ENCODE measurements at regions not wholly inside any gene's neighbourhood (a gene's known extent, or its start where the extent isn't known, plus 50 kb on each side); places are given as distances from the start of the nearest gene placed in this dataset.

GRCh38 chr6:53728570-53729194 is 63.1 kb upstream of the KLHL31 start:
- Histone ChIP-seq H3K36me3 (ENCODE audit: insufficient read depth, low read length) (no peaks in the 10 kb centered on the region), H3K4me1 (ENCODE audit: insufficient read depth, low read length, poor library complexity, severe bottlenecking) (no peaks in the 10 kb centered on the region), H4K20me1 (ENCODE audit: insufficient read depth, low read length) (no peaks in the 10 kb centered on the region), H3K27ac (ENCODE audit: low read depth, low read length, poor library complexity, severe bottlenecking) (no peak overlapping the region), H2AFZ (ENCODE audit: low read length) (no peak overlapping the region), H3K79me2 (ENCODE audit: insufficient read depth, low read depth, low read length) (no peaks in the 10 kb centered on the region), H3K9me3 (ENCODE audit: low read length) (no peaks in the 10 kb centered on the region), H3K9me2 (ENCODE audit: insufficient read depth, low read length) (no peaks in the 10 kb centered on the region), H3K4me3 (ENCODE audit: low read depth, low read length, poor library complexity, severe bottlenecking) (no peak overlapping the region), H3K4me2 (ENCODE audit: low read length) (no peak overlapping the region)
- TF ChIP-seq CTCF (conservative IDR thresholded peaks at IDR 0.05; ENCODE audit: low read length) (peak; percentile 88), EZH2phosphoT487 (IDR thresholded peaks at IDR 0.05; ENCODE audit: borderline replicate concordance, low read depth, low read length) (no peak)
- DNase-seq (ENCODE audit: low spot score) = peak; percentile 33
- BruUV-seq (replicated peaks) = no TSS peak
- intact Hi-C loops (cut with micrococcal nuclease; ENCODE audit: unreplicated experiment) = loop anchor here (1.0 to 10.0 kb wide), 2 partner anchors 232 to 574 kb away; no protein-coding TSS in a partner anchor
- CTCF ChIA-PET (ENCODE audit: unreplicated experiment) = interaction anchor here (1.1 kb wide), 1 partner anchor 11 kb away, joined by 3 read pairs; no protein-coding TSS in a partner anchor
- POLR2A ChIA-PET = interaction anchor here (0.9 kb wide), 1 partner anchor 36 kb away, joined by 3 read pairs; no protein-coding TSS in a partner anchor

DNA sequence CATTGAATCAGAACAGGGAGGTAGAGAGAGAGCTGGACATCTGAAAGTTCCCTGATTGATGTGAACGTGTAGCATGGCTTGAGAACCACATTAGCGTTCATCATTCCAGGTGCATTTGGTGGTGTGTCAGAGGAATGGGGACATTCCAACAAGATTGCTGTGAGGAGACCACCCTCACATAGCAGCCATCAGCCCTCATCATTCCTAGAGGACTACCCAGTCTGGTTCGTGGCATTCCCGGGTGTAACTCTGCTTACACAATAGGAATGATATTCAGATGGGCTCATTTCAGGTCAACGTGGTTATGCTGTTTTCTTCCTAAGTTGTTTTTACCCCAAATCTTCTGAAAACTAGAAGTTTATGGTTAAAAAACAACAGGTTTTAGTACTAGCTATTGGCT is 62.2 kb upstream of the KLHL31 start:
- BruUV-seq (replicated peaks) = no TSS peak
- Histone ChIP-seq H3K4me3 (ENCODE audit: low read depth, low read length, poor library complexity, severe bottlenecking) (no peak overlapping the region), H3K9me2 (ENCODE audit: insufficient read depth, low read length) (no peaks in the 10 kb centered on the region), H4K20me1 (ENCODE audit: insufficient read depth, low read length) (no peaks in the 10 kb centered on the region), H3K79me2 (ENCODE audit: insufficient read depth, low read depth, low read length) (no peaks in the 10 kb centered on the region), H3K27ac (ENCODE audit: low read depth, low read length, poor library complexity, severe bottlenecking) (no peak overlapping the region), H3K9me3 (ENCODE audit: low read length) (no peaks in the 10 kb centered on the region), H3K4me2 (ENCODE audit: low read length) (no peak overlapping the region), H3K4me1 (ENCODE audit: insufficient read depth, low read length, poor library complexity, severe bottlenecking) (no peaks in the 10 kb centered on the region), H3K36me3 (ENCODE audit: insufficient read depth, low read length) (no peaks in the 10 kb centered on the region), H2AFZ (ENCODE audit: low read length) (no peak overlapping the region)
- ChIA-PET POLR2A (no interaction called here), CTCF (ENCODE audit: unreplicated experiment) (interaction anchor here (1.1 kb wide), 1 partner anchor 10 kb away, joined by 3 read pairs; no protein-coding TSS in a partner anchor)
- no peak for DNase-seq (ENCODE audit: low spot score)
- intact Hi-C loops (cut with micrococcal nuclease; ENCODE audit: unreplicated experiment) = loop anchor here (1.0 to 10.0 kb wide), 2 partner anchors 231 to 573 kb away; no protein-coding TSS in a partner anchor
- TF ChIP-seq CTCF (conservative IDR thresholded peaks at IDR 0.05; ENCODE audit: low read length) = no peak
- no peak for TF ChIP-seq EZH2phosphoT487 (IDR thresholded peaks at IDR 0.05; ENCODE audit: borderline replicate concordance, low read depth, low read length)

All from OCI-LY7 (cell line).